ENCODE measurements at regions not wholly inside any gene's neighbourhood (a gene's known extent, or its start where the extent isn't known, plus 50 kb on each side); places are given as distances from the start of the nearest gene placed in this dataset.

- DNase-seq = no peak
Observed at GRCh38 chr20:61045091-61045490, 207.0 kb upstream of the CDH4 start.

- no peak for DNase-seq
Observed at GRCh38 chr20:61045876-61046585, 206.0 kb upstream of the CDH4 start.

GRCh38 chr20:61046721-61047351 is 205.2 kb upstream of the CDH4 start:
- no peak for DNase-seq

- no peak for DNase-seq
Observed at GRCh38 chr20:61047515-61047914, 204.5 kb upstream of the CDH4 start.

GRCh38 chr20:61048302-61048701 is 203.8 kb upstream of the CDH4 start:
- no peak for DNase-seq

GRCh38 chr20:61049684-61050083 is 202.4 kb upstream of the CDH4 start:
- no peak for DNase-seq

GRCh38 chr20:61050336-61050890 is 201.6 kb upstream of the CDH4 start:
- no peak for DNase-seq

- no peak for DNase-seq
Observed at GRCh38 chr20:61052195-61052750, 199.8 kb upstream of the CDH4 start.

- DNase-seq = no peak
Observed at GRCh38 chr20:61052776-61053442, 199.2 kb upstream of the CDH4 start.

- DNase-seq = no peak
Observed at GRCh38 chr20:61053487-61053886, 198.6 kb upstream of the CDH4 start.

GRCh38 chr20:61053889-61054288 is 198.2 kb upstream of the CDH4 start:
- DNase-seq = no peak

- no peak for DNase-seq
Observed at GRCh38 chr20:61054411-61054810, 197.7 kb upstream of the CDH4 start.

GRCh38 chr20:61055180-61056010 is 196.7 kb upstream of the CDH4 start:
- DNase-seq = no peak

GRCh38 chr20:61056116-61056515 is 195.9 kb upstream of the CDH4 start:
- DNase-seq = no peak

- DNase-seq = no peak
Observed at GRCh38 chr20:61056627-61057442, 195.2 kb upstream of the CDH4 start.

- DNase-seq = no peak
Observed at GRCh38 chr20:61057443-61058121, 194.5 kb upstream of the CDH4 start.

GRCh38 chr20:61061981-61062380 is 190.1 kb upstream of the CDH4 start:
- no peak for DNase-seq

- no peak for DNase-seq
Observed at GRCh38 chr20:61065853-61066252, 186.2 kb upstream of the CDH4 start.

GRCh38 chr20:61066526-61066925 is 185.5 kb upstream of the CDH4 start:
- DNase-seq = no peak

GRCh38 chr20:61067221-61067620 is 184.8 kb upstream of the CDH4 start:
- DNase-seq = no peak

- DNase-seq = no peak
Observed at GRCh38 chr20:61072398-61072797, 179.7 kb upstream of the CDH4 start.

All from NCI-H1694 (cell line).